GM21360 (cell line): ENCODE measurements at regions not wholly inside any gene's neighbourhood (a gene's known extent, or its start where the extent isn't known, plus 50 kb on each side); places are given as distances from the start of the nearest gene placed in this dataset.
"Not testable (repeated sequence)": the region's sequence is repeated elsewhere in the genome, so short reads cannot be mapped to it uniquely, and the experiment has no call there.

Experiments
- ATAC-seq: cut with Tn5 transposase; IDR thresholded peaks from one replicate; pipeline ENCODE4 v1.9.1; 2021; ENCODE audit warnings: mild to moderate bottlenecking, moderate library complexity; ENCODE audit not compliant: unreplicated experiment

DNA sequence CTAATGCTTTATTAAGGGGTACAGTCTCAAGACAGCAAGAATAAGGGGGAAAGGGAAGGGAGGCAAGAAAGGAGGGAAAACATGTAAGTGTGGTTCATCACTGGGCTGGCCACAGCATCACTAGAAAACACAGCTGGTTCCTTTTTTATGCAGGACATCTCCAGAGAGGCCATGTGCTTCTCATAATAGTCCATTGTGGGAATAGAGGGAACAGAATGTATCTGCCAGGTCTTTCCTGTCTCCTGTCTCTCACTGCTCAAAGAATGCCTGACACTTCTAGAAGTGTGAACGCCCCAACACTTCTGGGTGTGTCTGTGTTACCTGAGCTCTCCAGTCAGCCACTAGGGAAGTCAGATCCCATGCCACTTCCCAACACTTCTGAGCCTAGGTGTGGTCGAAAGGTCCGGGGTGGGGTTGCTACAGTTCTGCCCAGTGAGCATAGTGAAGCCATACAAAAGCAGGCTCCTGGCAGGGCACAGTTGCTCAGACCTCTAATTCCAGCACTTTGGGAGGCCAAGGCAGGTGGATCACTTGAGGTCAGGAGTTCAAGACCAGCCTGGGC is 255.6 kb upstream of the SLC30A5 start:
- no peak for ATAC-seq

DNA sequence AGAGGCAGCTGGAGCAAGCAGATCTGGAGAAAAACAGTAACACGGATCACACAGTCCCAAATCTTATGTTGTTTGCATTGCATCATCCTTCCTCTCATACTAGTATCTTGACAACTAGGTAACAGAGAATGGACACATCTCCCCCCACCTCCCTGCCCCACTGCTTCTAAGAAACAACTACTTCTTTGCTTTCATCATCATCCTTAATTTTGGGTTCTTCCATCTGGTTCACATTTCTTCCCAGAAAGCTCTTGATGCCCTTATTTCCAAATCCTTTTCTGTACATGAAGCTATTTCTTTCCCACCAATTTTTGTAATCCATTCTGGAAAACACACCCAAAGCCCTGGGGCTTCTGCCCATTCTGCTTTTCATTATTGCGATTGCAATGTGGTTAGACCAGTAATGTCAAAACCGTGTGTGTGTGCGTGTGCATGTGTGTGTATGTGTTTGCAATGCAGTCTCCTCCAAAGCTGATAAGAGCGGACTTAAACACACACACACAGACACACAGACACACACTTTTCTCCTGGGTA is 254.7 kb upstream of the SLC30A5 start:
- no peak for ATAC-seq

DNA sequence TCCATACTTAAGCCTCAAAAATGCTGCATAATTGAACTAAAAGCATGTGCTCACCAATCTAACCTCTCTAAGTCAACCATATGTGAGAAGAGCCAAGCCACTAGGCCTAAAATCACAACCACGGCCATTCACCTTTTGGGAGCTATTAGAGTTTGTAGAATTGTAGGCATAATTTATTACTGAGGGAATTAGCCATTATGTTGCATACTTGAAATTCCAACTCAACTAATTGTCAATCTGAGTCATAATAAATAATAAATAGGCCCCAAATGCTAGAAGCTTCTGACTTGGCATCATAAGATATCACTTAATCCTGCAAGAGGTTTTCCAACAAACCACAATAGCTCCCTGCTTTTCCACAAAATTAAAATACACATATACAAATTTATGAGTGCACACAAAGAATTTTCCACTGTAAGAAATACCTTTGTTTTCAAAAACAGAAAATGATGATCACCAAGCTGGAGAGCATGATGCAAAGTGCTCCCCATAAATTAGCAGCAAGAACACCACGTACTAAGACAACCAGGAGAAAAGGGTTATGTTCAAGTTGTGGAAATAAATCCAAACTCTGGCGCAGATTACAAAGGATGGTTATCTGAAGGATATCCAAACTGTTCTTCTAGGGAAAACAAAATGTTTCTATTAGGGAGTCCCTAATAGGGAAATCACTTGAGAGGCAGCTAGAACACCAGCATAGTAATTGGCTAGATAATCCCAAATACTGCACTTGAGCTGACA is 250.0 kb upstream of the SLC30A5 start:
- ATAC-seq, result no peak

- no peak for ATAC-seq
Observed at GRCh38 chr5:68845131-68845530, 248.7 kb upstream of the SLC30A5 start.

DNA sequence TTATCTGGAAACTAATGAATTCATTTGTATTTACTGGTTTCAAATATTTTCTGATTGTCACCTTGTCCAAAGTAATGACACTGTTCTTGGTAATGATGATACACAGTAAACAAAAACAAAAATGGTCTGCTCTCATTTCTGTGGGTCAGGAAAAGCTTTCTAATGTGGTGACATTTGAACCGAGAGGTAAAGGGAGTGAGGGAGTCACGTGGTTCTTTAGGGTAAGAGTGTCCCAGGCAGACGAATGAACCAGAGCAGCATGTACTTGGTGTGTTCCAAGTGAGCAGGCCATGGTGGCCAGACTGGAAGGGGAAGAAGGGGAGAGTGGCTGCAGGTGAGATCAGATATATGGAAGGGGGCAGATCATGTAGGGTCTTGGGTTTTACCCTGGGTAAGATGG is 247.0 kb upstream of the SLC30A5 start:
- no peak for ATAC-seq

GRCh38 chr5:68848091-68848490 is 245.7 kb upstream of the SLC30A5 start:
- ATAC-seq, result no peak

DNA sequence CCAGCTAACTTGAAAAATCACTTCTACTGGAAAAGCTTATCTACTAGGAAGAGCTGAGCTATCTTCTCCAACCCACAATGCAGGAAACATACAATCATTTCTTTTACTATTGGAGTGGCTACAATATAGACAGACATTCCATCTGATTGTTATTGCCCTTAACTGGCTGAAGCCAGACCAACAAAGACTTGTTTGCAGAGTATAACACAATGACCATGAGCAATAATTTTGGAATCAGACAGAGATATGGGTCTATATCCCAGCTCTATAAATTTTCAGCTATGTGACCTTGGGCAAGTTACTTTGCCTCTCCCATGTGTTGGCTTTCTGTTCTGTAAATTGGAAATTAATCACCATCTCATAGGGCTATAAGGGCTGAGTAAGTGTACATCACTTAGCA is 244.7 kb upstream of the SLC30A5 start:
- ATAC-seq, result no peak

DNA sequence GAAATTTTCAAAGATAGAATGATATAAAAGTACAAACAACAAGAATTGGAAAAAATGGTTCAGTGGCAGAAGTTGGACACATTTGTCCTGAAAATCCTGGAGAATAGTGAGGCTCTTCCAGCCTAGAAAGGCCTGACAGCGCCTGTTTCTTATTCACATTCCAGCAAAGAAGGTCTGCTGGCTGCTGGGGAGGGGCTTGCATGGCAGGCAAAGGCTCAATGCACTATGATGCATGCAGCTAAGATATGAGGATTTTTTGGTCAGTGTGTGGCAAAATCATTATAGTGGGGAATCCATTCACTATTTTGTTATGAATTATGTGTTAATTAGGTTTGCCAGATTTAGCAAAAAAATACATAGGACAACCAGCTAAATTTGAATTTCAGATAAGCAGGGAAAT is 243.9 kb upstream of the SLC30A5 start:
- ATAC-seq, result no peak

GRCh38 chr5:68861099-68861498 is 232.7 kb upstream of the SLC30A5 start:
- no peak for ATAC-seq

- ATAC-seq, result no peak
Observed at GRCh38 chr5:68862560-68862959, 231.3 kb upstream of the SLC30A5 start.

DNA sequence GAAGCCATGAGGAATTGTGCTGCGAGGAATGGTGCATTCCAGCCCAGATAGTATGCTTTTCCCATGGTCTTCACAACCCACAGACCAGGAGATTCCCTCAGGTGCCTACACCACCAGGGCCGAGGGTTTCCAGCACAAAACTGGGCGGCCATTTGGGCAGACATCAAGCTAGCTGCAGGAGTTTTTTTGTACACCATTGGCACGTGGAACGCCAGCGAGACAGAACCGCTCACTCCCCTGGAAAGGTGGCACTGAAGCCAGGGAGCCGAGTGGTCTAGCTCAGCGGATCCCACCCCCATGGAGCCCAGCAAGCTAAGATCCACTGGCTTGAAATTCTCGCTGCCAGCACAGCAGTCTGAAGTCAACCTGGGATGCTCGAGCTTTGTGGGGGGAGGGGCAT is 228.6 kb upstream of the SLC30A5 start:
- ATAC-seq, result not testable (repeated sequence)

DNA sequence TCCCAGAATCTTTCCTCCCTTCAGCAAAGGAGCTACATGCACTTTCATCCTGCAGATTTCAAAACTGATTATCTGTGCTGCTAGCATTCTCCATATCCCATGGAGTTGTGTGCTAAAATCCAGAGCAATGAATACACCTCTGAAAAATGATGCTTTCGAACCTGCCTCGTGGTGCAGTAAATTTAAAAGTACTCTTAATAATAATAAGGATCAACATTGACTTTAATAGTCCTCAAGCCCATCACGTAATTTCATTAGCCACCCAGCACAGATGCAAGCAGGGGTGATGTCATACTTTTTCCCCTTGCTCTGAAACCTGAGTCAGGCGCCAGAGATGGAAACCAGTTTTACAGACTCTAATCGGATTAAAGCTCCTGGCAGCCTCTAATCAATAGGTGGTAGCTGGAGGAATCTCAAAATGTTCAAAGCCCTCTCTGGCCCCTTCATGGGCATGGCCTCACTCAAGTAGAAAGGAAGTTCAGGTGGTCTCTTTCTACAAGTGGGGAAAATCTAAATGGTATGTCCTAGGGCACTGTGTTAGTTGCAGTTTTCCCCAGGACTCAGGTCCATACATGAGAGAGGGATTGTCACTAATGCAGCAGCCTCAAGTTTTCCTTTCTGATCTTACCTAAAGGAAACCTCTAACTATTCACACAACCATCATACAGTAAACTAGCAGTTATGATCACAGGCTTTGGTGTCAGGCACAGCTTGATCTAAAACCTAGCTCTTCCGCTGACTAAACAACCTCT is 221.6 kb upstream of the SLC30A5 start:
- no peak for ATAC-seq

GRCh38 chr5:68873198-68873597 is 220.6 kb upstream of the SLC30A5 start:
- no peak for ATAC-seq

GRCh38 chr5:68875351-68875750 is 218.5 kb upstream of the SLC30A5 start:
- no peak for ATAC-seq

DNA sequence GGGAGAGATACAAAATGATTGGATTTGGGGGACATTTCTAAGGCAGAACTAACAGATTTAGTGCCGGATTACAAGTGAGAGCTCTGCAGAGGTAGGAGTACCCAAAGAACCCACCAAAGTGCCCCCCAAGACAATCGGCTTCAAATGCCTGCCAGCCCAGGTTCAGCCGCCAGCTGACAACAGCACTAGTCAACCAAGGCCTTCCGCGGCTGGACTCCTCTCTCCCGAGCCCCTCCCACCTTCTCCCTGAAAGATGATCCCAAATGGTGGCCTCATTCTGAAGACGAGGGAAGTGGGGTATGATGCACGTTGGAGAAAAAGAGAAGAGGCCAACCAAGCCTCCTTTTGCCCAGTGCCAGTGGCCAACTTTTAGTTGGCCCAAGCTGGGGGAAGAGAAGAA is 210.4 kb upstream of the SLC30A5 start:
- ATAC-seq, result no peak

DNA sequence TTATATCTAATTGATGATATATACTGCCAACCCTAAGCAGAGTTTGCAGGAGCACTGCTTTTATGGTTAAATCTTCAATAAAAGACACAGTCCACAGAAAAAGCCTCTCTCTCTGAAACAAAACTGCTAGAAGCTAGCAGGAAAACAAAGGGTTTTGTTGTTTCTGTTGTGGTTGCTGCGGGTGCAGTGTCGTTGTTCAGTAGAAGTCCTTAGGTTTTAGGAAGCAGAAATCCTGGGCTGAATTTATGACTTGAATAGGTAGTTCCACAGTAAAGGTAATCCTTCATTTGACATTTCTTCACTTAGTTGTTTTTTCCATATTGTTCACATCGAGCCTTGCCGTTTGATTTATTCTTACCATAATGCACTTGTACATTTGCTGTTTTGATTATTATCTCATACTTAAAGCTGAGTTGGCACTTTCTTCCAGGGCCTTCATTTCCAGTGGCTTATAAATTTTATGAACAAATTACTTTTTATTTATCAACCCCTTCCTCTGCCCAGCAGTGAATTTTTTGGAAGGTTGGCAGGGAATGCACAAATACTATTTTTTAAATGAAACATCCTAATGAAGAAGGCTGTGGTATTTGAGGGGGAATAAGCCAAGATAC is 209.6 kb upstream of the SLC30A5 start:
- ATAC-seq, result no peak

GRCh38 chr5:68884883-68885282 is 208.9 kb upstream of the SLC30A5 start:
- no peak for ATAC-seq

DNA sequence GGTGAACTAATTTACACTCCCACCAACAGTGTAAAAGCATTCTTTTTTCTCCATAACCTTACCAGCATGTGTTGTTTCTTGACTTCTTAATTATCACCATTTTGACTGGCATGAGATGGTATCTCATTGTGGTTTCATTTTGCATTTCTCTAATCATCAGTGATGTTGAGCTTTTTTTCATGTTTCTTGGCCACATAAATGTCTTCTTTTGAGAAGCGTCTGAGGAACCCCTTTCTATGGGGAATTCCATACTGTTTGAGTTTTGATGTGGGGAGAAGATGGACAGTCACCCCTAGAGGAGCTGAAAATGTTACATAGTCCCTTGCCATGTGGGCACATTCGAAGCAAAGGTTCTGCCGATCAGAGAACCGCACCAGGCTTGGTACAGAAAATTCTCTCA is 207.0 kb upstream of the SLC30A5 start:
- ATAC-seq, result no peak

DNA sequence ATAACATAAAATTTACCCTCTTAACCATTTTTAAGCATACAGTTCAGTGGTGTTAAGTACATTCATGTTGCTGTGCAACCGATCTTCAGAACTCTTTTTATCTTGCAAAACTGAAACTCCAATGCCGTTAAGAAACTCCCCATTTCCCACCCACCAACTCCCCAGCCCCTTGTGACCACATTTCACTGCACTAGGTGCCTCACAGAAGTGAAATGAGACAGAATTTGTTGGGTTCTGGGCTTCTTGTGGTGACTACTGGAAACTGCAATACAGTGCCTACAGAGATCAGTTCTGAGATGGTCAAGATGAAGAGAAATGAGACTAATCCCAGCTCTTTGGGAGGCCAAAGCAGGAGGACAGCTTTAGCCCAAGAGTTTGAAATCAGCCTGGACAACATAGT is 202.1 kb upstream of the SLC30A5 start:
- ATAC-seq, result no peak

GRCh38 chr5:68894673-68895072 is 199.1 kb upstream of the SLC30A5 start:
- no peak for ATAC-seq

GRCh38 chr5:68898951-68899471 is 194.8 kb upstream of the SLC30A5 start:
- no peak for ATAC-seq
